Astrocyte (in vitro differentiated cells and primary cell): ENCODE measurements at regions not wholly inside any gene's neighbourhood (a gene's known extent, or its start where the extent isn't known, plus 50 kb on each side); places are given as distances from the start of the nearest gene placed in this dataset. TPM values are rescaled to one million over a fixed set of nuclear protein-coding genes. Genes with fewer than 3 reads are reported as not detected.
A peak's percentile ranks its signal among the peaks of the same experiment; 100 is the strongest.

Experiments
- DNase-seq: peaks from one replicate; pipeline ENCODE4 v3.0.0-alpha.2; 2010; ENCODE audit warnings: low read depth
- FAIRE-seq: peaks from 2 replicates; lab custom pipeline; 2011; peaks lifted over from hg19 to GRCh38; lab: Jason Lieb, UNC
- H2AFZ ChIP-seq: 2 replicates; pipeline ENCODE4 v1.6.0; 2012; ENCODE audit warnings: low read depth, low read length, inconsistent platforms
- H3K27ac ChIP-seq: 2 replicates; pipeline ENCODE4 v1.5.1; 2011; ENCODE audit warnings: low read depth, low read length, inconsistent platforms
- H3K27me3 ChIP-seq: 2 replicates; pipeline ENCODE4 v1.6.0; 2011; ENCODE audit warnings: low read length, inconsistent platforms; ENCODE audit not compliant: insufficient read depth
- H3K36me3 ChIP-seq: 2 replicates; pipeline ENCODE4 v1.5.1; 2011; ENCODE audit warnings: low read length, inconsistent platforms; ENCODE audit not compliant: insufficient read depth
- H3K4me1 ChIP-seq: 2 replicates; pipeline ENCODE4 v1.5.1; 2011; ENCODE audit warnings: low read length, inconsistent platforms; ENCODE audit not compliant: insufficient read depth
- H3K4me2 ChIP-seq: 2 replicates; pipeline ENCODE4 v1.6.0; 2012; ENCODE audit warnings: low read length, inconsistent platforms
- H3K4me3 ChIP-seq: 2 replicates; pipeline ENCODE4 v1.5.1; 2011; ENCODE audit warnings: low read depth, mild to moderate bottlenecking, low read length, inconsistent platforms; ENCODE audit not compliant: insufficient read depth
- H3K79me2 ChIP-seq: 2 replicates; pipeline ENCODE4 v1.6.0; 2012; ENCODE audit warnings: mild to moderate bottlenecking, low read length, inconsistent platforms; ENCODE audit not compliant: insufficient read depth
- H3K9ac ChIP-seq: 2 replicates; pipeline ENCODE4 v1.6.0; 2012; ENCODE audit warnings: mild to moderate bottlenecking, low read length, inconsistent platforms
- H3K9me3 ChIP-seq: 2 replicates; pipeline ENCODE4 v1.5.1; 2012; ENCODE audit warnings: low read depth, mild to moderate bottlenecking, low read length, inconsistent platforms; ENCODE audit not compliant: insufficient read depth
- H4K20me1 ChIP-seq: 2 replicates; pipeline ENCODE4 v1.6.0; 2012; ENCODE audit warnings: low read length, inconsistent platforms; ENCODE audit not compliant: insufficient read depth
- H3K27ac Mint-ChIP-seq: one replicate; pipeline ENCODE4 v1.8.0; 2021; ENCODE audit warnings: mild to moderate bottlenecking, mixed read lengths; ENCODE audit not compliant: unreplicated experiment
- H3K27me3 Mint-ChIP-seq: one replicate; pipeline ENCODE4 v1.8.0; 2021; ENCODE audit warnings: low read depth, mixed read lengths; ENCODE audit not compliant: unreplicated experiment
- H3K36me3 Mint-ChIP-seq: one replicate; pipeline ENCODE4 v1.8.0; 2021; ENCODE audit warnings: low read depth, mixed read lengths; ENCODE audit not compliant: unreplicated experiment
- H3K4me1 Mint-ChIP-seq: one replicate; pipeline ENCODE4 v1.8.0; 2021; ENCODE audit warnings: low read depth, mixed read lengths; ENCODE audit not compliant: unreplicated experiment
- H3K4me3 Mint-ChIP-seq: one replicate; pipeline ENCODE4 v1.8.0; 2021; ENCODE audit warnings: mild to moderate bottlenecking, moderate library complexity, mixed read lengths; ENCODE audit not compliant: unreplicated experiment
- H3K9me3 Mint-ChIP-seq: one replicate; pipeline ENCODE4 v1.8.0; 2021; ENCODE audit warnings: mild to moderate bottlenecking, mixed read lengths; ENCODE audit not compliant: unreplicated experiment
- EZH2 ChIP-seq: IDR thresholded peaks from 2 replicates; pipeline ENCODE4 v1.6.1; 2012; ENCODE audit warnings: mild to moderate bottlenecking, low read length, inconsistent platforms; ENCODE audit not compliant: insufficient read depth
- microRNA-seq: library from miRNA; unstranded; fragments of <30 nt; microRNA quantifications from one replicate; pipeline ENCODE4 v1.2.0, GENCODE V29; 2020
- TF ChIP-seq, protein P1 (sequence below): IDR thresholded peaks from 2 replicates; pipeline ENCODE4 v1.5.1; 2011; ENCODE audit warnings: low read depth, mild to moderate bottlenecking, inconsistent platforms, low read length, moderate library complexity; ENCODE audit not compliant: insufficient read depth

DNA sequence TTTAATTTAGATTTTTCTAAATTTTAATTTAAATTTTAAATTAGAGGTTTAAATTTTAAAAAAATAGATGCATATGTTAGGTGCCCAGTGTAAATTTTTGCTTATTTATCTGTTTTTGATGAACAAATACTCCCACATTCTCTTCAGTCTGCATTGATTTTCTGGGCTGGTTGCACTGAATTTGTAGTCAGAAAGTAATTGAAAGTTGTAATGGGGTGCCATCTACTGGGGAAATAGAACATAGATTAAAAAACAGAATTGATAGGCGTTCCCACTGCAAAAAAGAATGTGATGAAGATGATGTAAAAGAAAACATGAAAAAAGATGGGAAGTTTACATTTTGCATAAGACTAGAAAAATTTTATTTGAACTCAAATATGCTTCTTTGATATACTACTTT lies 51.7 kb upstream of the CCDC85A start:
- no peak overlapping the region for H3K4me3 Mint-ChIP-seq
- Histone ChIP-seq H3K4me3 (no peak overlapping the region), H3K9ac (no peak overlapping the region), H3K36me3 (no peaks in the 10 kb centered on the region), H3K4me2 (no peak overlapping the region), H3K79me2 (no peaks in the 10 kb centered on the region), H3K27me3 (no peaks in the 10 kb centered on the region), H3K27ac (no peak overlapping the region), H2AFZ (no peak overlapping the region), H3K9me3 (no peaks in the 10 kb centered on the region), H4K20me1 (no peaks in the 10 kb centered on the region), H3K4me1 (no peaks in the 10 kb centered on the region)
- no peaks in the 10 kb centered on the region for H3K27me3 Mint-ChIP-seq
- H3K4me1 Mint-ChIP-seq, result peaks cover 11% of the 10 kb centered on the region
- no peak for TF ChIP-seq EZH2
- TF ChIP-seq, protein P1, sequence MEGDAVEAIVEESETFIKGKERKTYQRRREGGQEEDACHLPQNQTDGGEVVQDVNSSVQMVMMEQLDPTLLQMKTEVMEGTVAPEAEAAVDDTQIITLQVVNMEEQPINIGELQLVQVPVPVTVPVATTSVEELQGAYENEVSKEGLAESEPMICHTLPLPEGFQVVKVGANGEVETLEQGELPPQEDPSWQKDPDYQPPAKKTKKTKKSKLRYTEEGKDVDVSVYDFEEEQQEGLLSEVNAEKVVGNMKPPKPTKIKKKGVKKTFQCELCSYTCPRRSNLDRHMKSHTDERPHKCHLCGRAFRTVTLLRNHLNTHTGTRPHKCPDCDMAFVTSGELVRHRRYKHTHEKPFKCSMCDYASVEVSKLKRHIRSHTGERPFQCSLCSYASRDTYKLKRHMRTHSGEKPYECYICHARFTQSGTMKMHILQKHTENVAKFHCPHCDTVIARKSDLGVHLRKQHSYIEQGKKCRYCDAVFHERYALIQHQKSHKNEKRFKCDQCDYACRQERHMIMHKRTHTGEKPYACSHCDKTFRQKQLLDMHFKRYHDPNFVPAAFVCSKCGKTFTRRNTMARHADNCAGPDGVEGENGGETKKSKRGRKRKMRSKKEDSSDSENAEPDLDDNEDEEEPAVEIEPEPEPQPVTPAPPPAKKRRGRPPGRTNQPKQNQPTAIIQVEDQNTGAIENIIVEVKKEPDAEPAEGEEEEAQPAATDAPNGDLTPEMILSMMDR, result peak; percentile 50
- FAIRE-seq (peak; percentile 9), DNase-seq (peak; percentile 19)
- H3K27ac Mint-ChIP-seq, result no peak overlapping the region
- no peaks in the 10 kb centered on the region for H3K9me3 Mint-ChIP-seq
- H3K36me3 Mint-ChIP-seq, result no peaks in the 10 kb centered on the region

DNA sequence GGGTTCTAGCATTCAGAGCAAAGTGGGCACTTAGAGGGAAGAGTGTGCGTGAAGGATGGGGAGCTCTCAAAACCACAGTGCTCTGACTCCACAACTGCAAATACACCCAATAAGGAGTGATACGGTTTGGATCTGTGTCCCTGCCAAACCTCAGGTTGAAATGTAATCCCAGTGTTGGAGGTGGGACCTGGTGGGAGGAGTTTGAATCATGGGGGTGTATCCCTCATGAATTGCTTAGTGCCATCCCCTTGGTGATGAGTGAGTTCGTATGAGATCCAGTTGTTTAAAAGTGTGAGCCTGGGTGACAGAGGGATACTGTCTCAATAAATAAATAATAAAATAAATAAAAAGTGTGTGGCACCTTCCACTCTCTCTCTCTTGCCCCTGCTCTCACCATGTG lies 50.3 kb upstream of the CCDC85A start:
- Histone ChIP-seq H3K4me1 (no peaks in the 10 kb centered on the region), H3K9me3 (no peaks in the 10 kb centered on the region), H3K4me3 (no peak overlapping the region), H2AFZ (no peak overlapping the region), H3K27ac (no peak overlapping the region), H3K79me2 (no peaks in the 10 kb centered on the region), H3K4me2 (no peak overlapping the region), H3K9ac (no peak overlapping the region), H3K27me3 (no peaks in the 10 kb centered on the region), H4K20me1 (no peaks in the 10 kb centered on the region), H3K36me3 (no peaks in the 10 kb centered on the region)
- no peak overlapping the region for H3K27ac Mint-ChIP-seq
- TF ChIP-seq EZH2, result no peak
- TF ChIP-seq, protein P1, result no peak
- DNase-seq (peak; percentile 4), FAIRE-seq (no peak)
- H3K4me1 Mint-ChIP-seq, result no peaks in the 10 kb centered on the region
- H3K9me3 Mint-ChIP-seq, result no peaks in the 10 kb centered on the region
- H3K4me3 Mint-ChIP-seq, result no peak overlapping the region
- no peaks in the 10 kb centered on the region for H3K27me3 Mint-ChIP-seq
- H3K36me3 Mint-ChIP-seq, result no peaks in the 10 kb centered on the region

DNA sequence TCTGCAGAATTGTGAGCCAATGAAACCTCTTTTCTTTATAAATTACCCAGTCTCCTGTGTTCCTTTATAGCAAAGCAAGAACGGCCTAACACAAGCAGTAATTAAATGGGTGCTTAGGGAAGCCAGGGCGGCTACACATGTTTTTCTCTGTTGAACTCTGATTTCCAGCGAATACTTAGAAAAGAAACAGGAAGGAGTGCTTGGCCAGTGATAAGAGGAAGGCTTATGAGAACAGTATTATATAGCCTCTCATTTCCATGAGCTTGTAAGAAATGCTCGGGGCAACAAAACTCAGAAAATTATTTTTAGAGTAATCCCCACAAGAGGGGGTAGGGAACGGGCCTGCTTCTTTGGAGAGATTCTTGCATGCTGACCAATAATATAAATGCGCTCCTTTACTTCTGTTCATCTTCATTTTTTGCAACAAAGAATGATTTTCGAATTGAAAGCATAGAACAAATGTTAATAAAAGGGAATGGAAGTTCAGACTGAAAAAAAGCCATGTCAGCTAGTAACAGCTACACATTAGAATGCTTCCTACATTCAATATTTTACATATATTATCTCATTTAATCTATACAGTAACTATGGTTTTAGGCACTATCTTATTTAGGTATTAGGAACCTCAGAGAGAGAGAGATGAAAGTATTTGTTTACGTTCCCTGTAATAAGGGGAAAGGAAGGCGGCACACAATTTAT lies 49.7 kb upstream of the CCDC85A start:
- Histone ChIP-seq H3K36me3 (no peaks in the 10 kb centered on the region), H3K9ac (no peak overlapping the region), H2AFZ (no peak overlapping the region), H3K9me3 (no peaks in the 10 kb centered on the region), H3K4me3 (no peak overlapping the region), H3K27ac (no peak overlapping the region), H4K20me1 (no peaks in the 10 kb centered on the region), H3K4me1 (no peaks in the 10 kb centered on the region), H3K79me2 (no peaks in the 10 kb centered on the region), H3K27me3 (no peaks in the 10 kb centered on the region), H3K4me2 (no peak overlapping the region)
- no peak for DNase-seq
- no peak overlapping the region for H3K4me3 Mint-ChIP-seq
- H3K27me3 Mint-ChIP-seq, result no peaks in the 10 kb centered on the region
- no peaks in the 10 kb centered on the region for H3K36me3 Mint-ChIP-seq
- no peak overlapping the region for H3K27ac Mint-ChIP-seq
- H3K4me1 Mint-ChIP-seq, result no peaks in the 10 kb centered on the region
- H3K9me3 Mint-ChIP-seq, result no peaks in the 10 kb centered on the region
- TF ChIP-seq EZH2, result no peak
- no peak for FAIRE-seq

Small RNA genes lying in the stretch of these regions (microRNA-seq; reads per million reads assigned to microRNA genes)
- gene MIR216A, result 48.2 reads per million, percentile 58 among the genes with 10 or more reads in this experiment
- not detected for gene MIR216B
- 84.3 reads per million, percentile 65 among the genes with 10 or more reads in this experiment for gene MIR217
